Fibroblast of villous mesenchyme (primary cell): ENCODE measurements at regions not wholly inside any gene's neighbourhood (a gene's known extent, or its start where the extent isn't known, plus 50 kb on each side); places are given as distances from the start of the nearest gene placed in this dataset.

ENCODE experiments used
- DNase-seq: peaks from one replicate; pipeline ENCODE4 v3.0.0-alpha.2; 2010; ENCODE audit warnings: low read depth
- H3K4me3 ChIP-seq: 2 replicates; pipeline ENCODE4 v1.5.1; 2011; ENCODE audit warnings: low read depth, mild to moderate bottlenecking, low read length
- TF ChIP-seq, protein P1 (sequence below): IDR thresholded peaks from 2 replicates; pipeline ENCODE4 v1.5.1; 2012; ENCODE audit warnings: low read depth, mild to moderate bottlenecking, low read length; ENCODE audit not compliant: insufficient read depth

DNA sequence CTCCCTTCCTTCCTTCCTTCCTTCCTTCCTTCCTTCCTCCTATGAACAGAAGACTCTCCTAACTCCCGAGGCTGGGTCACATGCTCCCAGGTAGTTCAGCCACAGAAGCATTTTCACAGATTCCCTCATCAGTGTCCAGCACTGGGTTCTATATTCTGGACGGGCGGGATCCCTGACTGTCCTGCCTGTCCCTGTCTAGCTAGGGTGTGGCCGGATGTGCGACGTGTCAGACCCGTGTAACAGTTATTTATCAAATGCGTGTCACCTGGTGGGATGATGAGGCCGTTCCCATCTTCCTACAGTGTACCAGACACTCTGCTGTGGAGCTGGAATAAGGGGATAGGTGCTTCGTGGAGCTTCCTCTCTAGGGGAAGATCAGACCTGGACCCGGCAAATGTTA, 901.0 kb downstream of the BRD1 start:
- DNase-seq = no peak
- TF ChIP-seq, protein P1, sequence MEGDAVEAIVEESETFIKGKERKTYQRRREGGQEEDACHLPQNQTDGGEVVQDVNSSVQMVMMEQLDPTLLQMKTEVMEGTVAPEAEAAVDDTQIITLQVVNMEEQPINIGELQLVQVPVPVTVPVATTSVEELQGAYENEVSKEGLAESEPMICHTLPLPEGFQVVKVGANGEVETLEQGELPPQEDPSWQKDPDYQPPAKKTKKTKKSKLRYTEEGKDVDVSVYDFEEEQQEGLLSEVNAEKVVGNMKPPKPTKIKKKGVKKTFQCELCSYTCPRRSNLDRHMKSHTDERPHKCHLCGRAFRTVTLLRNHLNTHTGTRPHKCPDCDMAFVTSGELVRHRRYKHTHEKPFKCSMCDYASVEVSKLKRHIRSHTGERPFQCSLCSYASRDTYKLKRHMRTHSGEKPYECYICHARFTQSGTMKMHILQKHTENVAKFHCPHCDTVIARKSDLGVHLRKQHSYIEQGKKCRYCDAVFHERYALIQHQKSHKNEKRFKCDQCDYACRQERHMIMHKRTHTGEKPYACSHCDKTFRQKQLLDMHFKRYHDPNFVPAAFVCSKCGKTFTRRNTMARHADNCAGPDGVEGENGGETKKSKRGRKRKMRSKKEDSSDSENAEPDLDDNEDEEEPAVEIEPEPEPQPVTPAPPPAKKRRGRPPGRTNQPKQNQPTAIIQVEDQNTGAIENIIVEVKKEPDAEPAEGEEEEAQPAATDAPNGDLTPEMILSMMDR = no peak
- H3K4me3 ChIP-seq = no peak overlapping the region

DNA sequence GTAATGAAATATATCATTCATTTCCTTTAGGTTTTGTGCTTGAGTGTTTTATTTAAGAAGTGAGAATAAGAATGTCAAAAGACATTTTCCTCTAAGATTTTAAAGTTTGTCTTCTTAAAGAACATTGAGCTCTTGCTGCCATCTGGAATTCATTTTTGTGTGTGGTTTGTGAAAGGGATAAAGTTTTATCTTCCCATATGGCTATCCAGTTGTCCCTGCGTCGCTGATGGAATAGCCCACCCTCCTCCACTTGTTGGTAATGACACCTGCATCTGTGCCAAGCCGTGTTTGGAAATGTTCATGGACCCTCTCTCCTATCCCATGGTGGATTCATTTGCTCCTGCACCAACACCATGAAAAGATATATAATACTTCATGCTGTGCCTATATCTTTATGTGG, 901.5 kb downstream of the BRD1 start:
- H3K4me3 ChIP-seq = no peak overlapping the region
- TF ChIP-seq, protein P1 = no peak
- no peak for DNase-seq

DNA sequence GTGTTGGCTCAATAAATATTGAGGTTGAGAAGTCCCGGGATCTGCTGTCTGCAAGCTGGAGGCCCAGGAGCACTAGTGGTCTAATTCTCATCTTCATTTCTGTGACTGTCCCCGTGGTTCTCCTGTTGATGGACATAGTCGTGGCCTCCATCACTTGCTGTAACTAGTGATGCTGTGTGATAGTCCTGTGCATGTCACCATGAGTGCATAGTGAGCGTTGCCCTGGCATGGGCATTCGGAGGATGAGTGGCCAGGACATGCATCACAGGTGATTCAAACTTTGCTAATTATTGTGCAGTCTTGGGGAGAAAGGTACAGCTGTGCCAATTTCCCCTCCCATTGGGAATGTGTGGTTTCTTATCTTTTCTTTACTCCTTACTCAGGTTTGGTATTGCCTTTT, 902.2 kb downstream of the BRD1 start:
- DNase-seq = no peak
- TF ChIP-seq, protein P1 = no peak
- no peak overlapping the region for H3K4me3 ChIP-seq

DNA sequence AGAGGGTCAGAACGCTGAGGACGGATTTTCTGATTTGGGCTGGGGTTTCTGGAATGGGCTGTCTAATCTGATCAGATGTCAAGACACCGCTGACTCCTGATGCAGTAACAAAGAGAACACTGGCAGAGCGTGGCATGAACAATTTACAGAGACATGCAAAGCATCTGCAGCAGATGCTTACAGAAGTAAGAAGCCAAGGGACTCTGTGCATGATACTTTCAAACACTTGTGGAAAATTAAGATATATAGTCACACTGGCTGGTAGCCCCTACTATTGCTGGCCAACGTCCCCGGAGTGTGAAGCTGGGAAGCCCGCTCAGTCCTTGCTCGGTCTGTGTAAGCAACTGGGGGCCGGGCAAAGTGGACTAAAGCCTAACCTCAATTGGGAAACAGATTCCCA, 903.7 kb downstream of the BRD1 start:
- H3K4me3 ChIP-seq = no peak overlapping the region
- DNase-seq = no peak
- TF ChIP-seq, protein P1 = no peak

DNA sequence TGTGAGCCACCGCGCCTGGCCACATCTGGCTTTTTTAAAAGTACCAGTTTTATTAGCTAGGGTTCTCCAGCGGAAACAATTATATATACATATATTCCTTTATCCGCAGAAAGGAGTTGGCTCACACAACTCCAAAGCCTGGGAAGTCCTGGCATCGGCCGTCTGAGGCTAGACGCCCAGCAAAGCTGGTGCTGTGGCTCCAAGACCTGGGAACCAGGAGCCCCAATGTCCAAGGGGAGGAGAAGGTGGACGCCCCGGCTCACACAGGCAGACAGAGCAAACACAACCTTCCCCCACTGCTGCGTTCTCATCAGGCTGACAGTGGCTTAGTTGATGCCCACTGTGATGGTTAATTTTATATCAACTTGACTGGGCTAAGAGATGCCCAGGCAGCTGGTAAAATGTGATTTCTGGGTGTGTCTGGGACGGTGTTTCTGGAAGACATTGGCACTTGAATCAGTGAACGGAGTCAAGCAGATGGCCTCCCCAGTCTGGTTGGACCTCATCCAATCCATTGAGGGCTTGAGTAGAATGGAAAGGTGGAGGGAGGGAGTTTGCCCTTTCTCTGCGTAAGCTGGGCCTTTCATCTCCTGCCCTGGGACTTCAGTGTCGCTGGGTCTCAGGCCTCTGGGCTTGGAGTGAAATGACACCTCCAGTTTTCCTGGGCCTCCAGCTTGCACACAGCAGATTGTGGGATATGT, 904.4 kb downstream of the BRD1 start:
- H3K4me3 ChIP-seq = no peak overlapping the region
- DNase-seq = no peak
- TF ChIP-seq, protein P1 = no peak

DNA sequence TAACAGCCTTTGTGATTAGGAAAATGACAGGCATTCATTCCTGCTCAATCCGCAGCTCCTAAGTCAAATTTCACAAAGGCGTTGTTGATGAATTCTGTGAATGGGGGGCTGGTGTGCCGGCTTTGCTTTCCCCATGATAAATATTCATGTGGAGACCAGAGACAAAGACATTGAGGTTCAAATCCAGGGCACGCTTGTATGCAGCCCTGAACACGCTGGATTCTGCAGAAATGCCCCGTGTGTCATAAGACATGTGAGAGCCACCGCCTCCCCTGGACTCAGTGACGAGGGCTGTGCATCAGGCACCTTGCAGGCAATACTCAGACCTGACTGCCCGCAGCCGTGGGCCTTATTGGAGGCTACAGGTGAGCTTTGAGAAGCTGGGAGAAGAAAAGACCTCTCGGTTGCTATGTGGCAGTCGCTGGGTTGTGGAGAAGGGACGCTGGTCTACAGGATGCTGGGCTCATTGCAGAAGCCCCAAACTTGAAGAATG, 906.2 kb downstream of the BRD1 start:
- no peak overlapping the region for H3K4me3 ChIP-seq
- no peak for DNase-seq
- TF ChIP-seq, protein P1 = no peak

DNA sequence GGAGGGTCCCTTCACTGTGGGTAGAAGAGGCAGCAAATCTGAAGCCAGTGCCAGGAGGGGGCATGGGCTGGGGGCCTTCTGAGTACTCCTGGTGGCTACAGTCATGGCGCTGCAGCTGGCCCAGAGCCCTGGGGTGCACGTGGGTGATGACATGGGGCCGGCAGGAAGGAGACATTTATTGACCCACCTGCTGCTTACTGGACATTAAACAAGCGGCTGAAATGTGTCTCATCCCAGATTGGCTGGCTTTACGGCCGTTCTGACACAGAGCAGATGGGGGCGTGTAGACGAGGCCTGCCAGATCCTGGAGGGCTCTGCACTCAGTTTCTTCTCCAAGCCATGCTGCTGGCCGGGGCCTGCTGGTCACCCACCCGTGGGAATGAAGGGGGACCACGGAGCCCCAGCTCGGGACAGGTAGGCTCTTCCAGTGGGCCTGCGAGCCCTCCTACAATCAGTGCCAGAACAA, 906.9 kb downstream of the BRD1 start:
- H3K4me3 ChIP-seq = no peak overlapping the region
- TF ChIP-seq, protein P1 = no peak
- no peak for DNase-seq
